MM.1S (cell line): ENCODE measurements at regions not wholly inside any gene's neighbourhood (a gene's known extent, or its start where the extent isn't known, plus 50 kb on each side); places are given as distances from the start of the nearest gene placed in this dataset.

Experiments used
- DNase-seq: peaks from one replicate; pipeline ENCODE4 v3.0.0-alpha.2; 2015
- H2AFZ ChIP-seq: fragments of 300-600 bp; sonication (generic); 2 replicates; pipeline ENCODE4 v1.6.0; 2016; ENCODE audit warnings: antibody characterized with exemption, low read length
- H3F3A ChIP-seq: fragments of 300-600 bp; sonication (generic); 2 replicates; pipeline ENCODE4 v1.6.1; 2016; ENCODE audit warnings: mild to moderate bottlenecking, antibody characterized with exemption, low read length, moderate library complexity, mixed read lengths; ENCODE audit not compliant: insufficient read depth
- H3K27ac ChIP-seq: fragments of 300-600 bp; sonication (generic); 2 replicates; pipeline ENCODE4 v1.5.1; 2016; ENCODE audit warnings: mild to moderate bottlenecking, low read length
- H3K27me3 ChIP-seq: fragments of 300-600 bp; sonication (generic); replicated peaks from 2 replicates; pipeline ENCODE4 v1.6.0; 2016; ENCODE audit warnings: low read length; ENCODE audit not compliant: insufficient read depth
- H3K36me3 ChIP-seq: fragments of 300-600 bp; sonication (generic); replicated peaks from 2 replicates; pipeline ENCODE4 v1.6.1; 2016; ENCODE audit warnings: mild to moderate bottlenecking, low read length, mixed read lengths; ENCODE audit not compliant: insufficient read depth
- H3K4me1 ChIP-seq: fragments of 300-600 bp; sonication (generic); 2 replicates; pipeline ENCODE4 v1.6.1; 2016; ENCODE audit warnings: low read length, mixed read lengths
- H3K4me2 ChIP-seq: fragments of 300-600 bp; sonication (generic); 2 replicates; pipeline ENCODE4 v1.6.0; 2016; ENCODE audit warnings: low read depth, low read length
- H3K4me3 ChIP-seq: fragments of 300-600 bp; sonication (generic); 2 replicates; pipeline ENCODE4 v1.5.1; 2016; ENCODE audit warnings: low read length, mixed read lengths
- H3K79me2 ChIP-seq: fragments of 300-600 bp; sonication (generic); 2 replicates; pipeline ENCODE4 v1.6.1; 2016; ENCODE audit warnings: mixed run types, low read length, mixed read lengths
- H3K9ac ChIP-seq: fragments of 300-600 bp; sonication (generic); 2 replicates; pipeline ENCODE4 v1.6.1; 2016; ENCODE audit warnings: low read length, mixed read lengths
- H3K9me2 ChIP-seq: fragments of 300-600 bp; sonication (generic); replicated peaks from 2 replicates; pipeline ENCODE4 v1.6.1; 2016; ENCODE audit warnings: mild to moderate bottlenecking, low read length, mixed read lengths; ENCODE audit not compliant: insufficient read depth
- H3K9me3 ChIP-seq: fragments of 300-600 bp; sonication (generic); replicated peaks from 2 replicates; pipeline ENCODE4 v1.6.1; 2016; ENCODE audit warnings: mild to moderate bottlenecking, low read length, mixed read lengths; ENCODE audit not compliant: insufficient read depth
- H4K20me1 ChIP-seq: fragments of 300-600 bp; sonication (generic); 2 replicates; pipeline ENCODE4 v1.6.1; 2016; ENCODE audit warnings: mild to moderate bottlenecking, low read length, moderate library complexity, mixed read lengths; ENCODE audit not compliant: insufficient read depth
- CTCF ChIP-seq: fragments of 300-600 bp; sonication (generic); IDR thresholded peaks from 2 replicates; pipeline ENCODE4 v1.5.1; 2016; ENCODE audit warnings: antibody characterized with exemption, low read length, mixed read lengths
- EZH2 ChIP-seq: fragments of 300-600 bp; sonication (generic); optimal IDR thresholded peaks from 2 replicates; pipeline ENCODE3; 2017; ENCODE audit warnings: low read depth, mild to moderate bottlenecking, antibody characterized with exemption, low read length, mixed read lengths
- EZH2phosphoT487 ChIP-seq: fragments of 300-600 bp; sonication (generic); IDR thresholded peaks from 2 replicates; pipeline ENCODE4 v1.6.1; 2018; ENCODE audit warnings: antibody characterized with exemption, low read length

GRCh38 chr1:96049759-96050409, 671.7 kb upstream of the PTBP2 start:
- Histone ChIP-seq H3K4me2 (no peak overlapping the region), H3K4me3 (no peak overlapping the region), H3K9ac (no peak overlapping the region), H3K9me3 (no peaks in the 10 kb centered on the region), H4K20me1 (no peaks in the 10 kb centered on the region), H3K27ac (no peak overlapping the region), H3K9me2 (no peaks in the 10 kb centered on the region), H3K36me3 (no peaks in the 10 kb centered on the region), H3K27me3 (no peaks in the 10 kb centered on the region), H3K79me2 (no peaks in the 10 kb centered on the region), H3F3A (no peaks in the 10 kb centered on the region), H2AFZ (no peak overlapping the region), H3K4me1 (no peaks in the 10 kb centered on the region)
- DNase-seq: peak; percentile 6
- TF ChIP-seq CTCF (no peak), EZH2phosphoT487 (no peak), EZH2 (no peak)

GRCh38 chr1:96059276-96059675, 662.3 kb upstream of the PTBP2 start:
- H3K79me2 ChIP-seq: no peaks in the 10 kb centered on the region
- no peak overlapping the region for H3K27ac ChIP-seq
- H3K9me3 ChIP-seq: no peaks in the 10 kb centered on the region
- no peak overlapping the region for H3K9ac ChIP-seq
- no peak overlapping the region for H2AFZ ChIP-seq
- H3F3A ChIP-seq: no peaks in the 10 kb centered on the region
- H3K9me2 ChIP-seq: no peaks in the 10 kb centered on the region
- no peaks in the 10 kb centered on the region for H4K20me1 ChIP-seq
- TF ChIP-seq EZH2phosphoT487 (no peak), EZH2 (no peak), CTCF (no peak)
- no peak overlapping the region for H3K4me2 ChIP-seq
- H3K4me1 ChIP-seq: no peaks in the 10 kb centered on the region
- no peaks in the 10 kb centered on the region for H3K27me3 ChIP-seq
- DNase-seq: no peak
- H3K36me3 ChIP-seq: no peaks in the 10 kb centered on the region
- H3K4me3 ChIP-seq: no peak overlapping the region

GRCh38 chr1:96059736-96060135, 661.8 kb upstream of the PTBP2 start:
- Histone ChIP-seq H3K79me2 (no peaks in the 10 kb centered on the region), H4K20me1 (no peaks in the 10 kb centered on the region), H3K9me2 (no peaks in the 10 kb centered on the region), H3K27ac (no peak overlapping the region), H3K27me3 (no peaks in the 10 kb centered on the region), H3K4me2 (no peak overlapping the region), H3K9me3 (no peaks in the 10 kb centered on the region), H3K4me3 (no peak overlapping the region), H3F3A (no peaks in the 10 kb centered on the region), H3K36me3 (no peaks in the 10 kb centered on the region), H2AFZ (no peak overlapping the region), H3K9ac (no peak overlapping the region), H3K4me1 (no peaks in the 10 kb centered on the region)
- DNase-seq: no peak
- TF ChIP-seq EZH2: no peak
- TF ChIP-seq CTCF: no peak
- TF ChIP-seq EZH2phosphoT487: no peak
